ENCODE measurements at regions not wholly inside any gene's neighbourhood (a gene's known extent, or its start where the extent isn't known, plus 50 kb on each side); places are given as distances from the start of the nearest gene placed in this dataset.
"Not testable (repeated sequence)": the region's sequence is repeated elsewhere in the genome, so short reads cannot be mapped to it uniquely, and the experiment has no call there.

GRCh38 chr7:85916016-85916415 is 727.7 kb upstream of the GRM3 start:
- H3K36me3 ChIP-seq (replicated peaks), result no peaks in the 10 kb centered on the region
- DNase-seq, result no peak

GRCh38 chr7:85914437-85914836 is 727.6 kb upstream of the SEMA3D start:
- no peak for TF ChIP-seq CTCF (IDR thresholded peaks at IDR 0.05; ENCODE audit: low read depth, low read length, missing control alignments)

More at GRCh38 chr7:85916016-85916415, 727.7 kb upstream of the GRM3 start:
- Histone ChIP-seq H3K4me3 (ENCODE audit: low read depth, low read length) (no peak overlapping the region), H3K27me3 (replicated peaks) (no peaks in the 10 kb centered on the region), H3K27ac (no peak overlapping the region)
- no peak for TF ChIP-seq CTCF (IDR thresholded peaks at IDR 0.05; ENCODE audit: low read depth, low read length, missing control alignments)
- in situ Hi-C loops (cut with HindIII; ENCODE audit: low pct_ligation_motif_present, low sequenced_read_pairs), result no loop called here

GRCh38 chr7:85908051-85908450 is 721.2 kb upstream of the SEMA3D start:
- TF ChIP-seq CTCF (IDR thresholded peaks at IDR 0.05; ENCODE audit: low read depth, low read length, missing control alignments), result no peak
- H3K27ac ChIP-seq, result no peak overlapping the region
- in situ Hi-C loops (cut with HindIII; ENCODE audit: low pct_ligation_motif_present, low sequenced_read_pairs), result no loop called here
- no peak overlapping the region for H3K4me3 ChIP-seq (ENCODE audit: low read depth, low read length)
- no peaks in the 10 kb centered on the region for H3K36me3 ChIP-seq (replicated peaks)
- no peak for DNase-seq
- no peaks in the 10 kb centered on the region for H3K27me3 ChIP-seq (replicated peaks)

More at GRCh38 chr7:85914437-85914836, 727.6 kb upstream of the SEMA3D start:
- Histone ChIP-seq H3K4me3 (ENCODE audit: low read depth, low read length) (no peak overlapping the region), H3K27me3 (replicated peaks) (no peaks in the 10 kb centered on the region), H3K36me3 (replicated peaks) (no peaks in the 10 kb centered on the region), H3K27ac (no peak overlapping the region)
- no peak for DNase-seq
- in situ Hi-C loops (cut with HindIII; ENCODE audit: low pct_ligation_motif_present, low sequenced_read_pairs), result no loop called here

- DNase-seq, result no peak
- in situ Hi-C loops (cut with HindIII; ENCODE audit: low pct_ligation_motif_present, low sequenced_read_pairs), result no loop called here
- no peak for TF ChIP-seq CTCF (IDR thresholded peaks at IDR 0.05; ENCODE audit: low read depth, low read length, missing control alignments)
- no peak overlapping the region for H3K4me3 ChIP-seq (ENCODE audit: low read depth, low read length)
- H3K27me3 ChIP-seq (replicated peaks), result no peaks in the 10 kb centered on the region
- H3K27ac ChIP-seq, result no peak overlapping the region
- no peaks in the 10 kb centered on the region for H3K36me3 ChIP-seq (replicated peaks)
Measured at GRCh38 chr7:85897967-85898366, 711.1 kb upstream of the SEMA3D start.

GRCh38 chr7:85896531-85896930 is 709.7 kb upstream of the SEMA3D start:
- Histone ChIP-seq H3K36me3 (replicated peaks) (no peaks in the 10 kb centered on the region), H3K27ac (no peak overlapping the region), H3K4me3 (ENCODE audit: low read depth, low read length) (no peak overlapping the region), H3K27me3 (replicated peaks) (no peaks in the 10 kb centered on the region)
- no peak for TF ChIP-seq CTCF (IDR thresholded peaks at IDR 0.05; ENCODE audit: low read depth, low read length, missing control alignments)
- in situ Hi-C loops (cut with HindIII; ENCODE audit: low pct_ligation_motif_present, low sequenced_read_pairs), result no loop called here
- no peak for DNase-seq

GRCh38 chr7:85895835-85896234 is 709.0 kb upstream of the SEMA3D start:
- no peaks in the 10 kb centered on the region for H3K27me3 ChIP-seq (replicated peaks)
- in situ Hi-C loops (cut with HindIII; ENCODE audit: low pct_ligation_motif_present, low sequenced_read_pairs), result no loop called here
- no peak overlapping the region for H3K27ac ChIP-seq
- no peak for TF ChIP-seq CTCF (IDR thresholded peaks at IDR 0.05; ENCODE audit: low read depth, low read length, missing control alignments)
- no peaks in the 10 kb centered on the region for H3K36me3 ChIP-seq (replicated peaks)
- no peak overlapping the region for H3K4me3 ChIP-seq (ENCODE audit: low read depth, low read length)
- no peak for DNase-seq

- H3K27ac ChIP-seq; DNase-seq; H3K27me3 ChIP-seq (replicated peaks); in situ Hi-C loops (cut with HindIII; ENCODE audit: low pct_ligation_motif_present, low sequenced_read_pairs); H3K4me3 ChIP-seq (ENCODE audit: low read depth, low read length); H3K36me3 ChIP-seq (replicated peaks): not testable (repeated sequence)
Measured at GRCh38 chr7:85891900-85892299, 705.0 kb upstream of the SEMA3D start.
